Small intestine (tissue), 7 donors: ENCODE measurements at regions not wholly inside any gene's neighbourhood (a gene's known extent, or its start where the extent isn't known, plus 50 kb on each side); places are given as distances from the start of the nearest gene placed in this dataset.
A peak's percentile ranks its signal among the peaks of the same experiment; 100 is the strongest.
"Not testable (repeated sequence)": the region's sequence is repeated elsewhere in the genome, so short reads cannot be mapped to it uniquely, and the experiment has no call there.

ENCODE experiments used
- DNase-seq, 2 donors: peaks; one replicate each; pipeline versions ENCODE4 v3.0.0 to v3.0.0-alpha.2; 2013
- FAIRE-seq: peaks from 2 replicates; lab custom pipeline; 2012; peaks lifted over from hg19 to GRCh38; lab: Jason Lieb, UNC
- H3K27ac ChIP-seq, 3 donors: one replicate each; pipeline ENCODE4 v1.5.1; 2013; ENCODE audit warnings: low read length in 2 of 3, mild to moderate bottlenecking in 2 of 3, control low read depth in 1 of 3, inconsistent platforms in 1 of 3, low read depth in 1 of 3, moderate library complexity in 1 of 3
- H3K27me3 ChIP-seq, 3 donors: one replicate each; pipeline ENCODE4 v1.6.1; 2013; ENCODE audit warnings: low read length in 3 of 3, inconsistent platforms in 1 of 3; ENCODE audit not compliant: control insufficient read depth in 3 of 3, insufficient read depth in 3 of 3
- H3K36me3 ChIP-seq, 3 donors: one replicate each; pipeline ENCODE4 v1.6.1; 2013; ENCODE audit warnings: low read length in 3 of 3, inconsistent platforms in 1 of 3, low read depth in 1 of 3, mild to moderate bottlenecking in 1 of 3, moderate library complexity in 1 of 3; ENCODE audit not compliant: control insufficient read depth in 3 of 3, insufficient read depth in 2 of 3
- H3K4me1 ChIP-seq, 3 donors: one replicate each; pipeline ENCODE4 v1.6.1; 2013; ENCODE audit warnings: low read length in 2 of 3, inconsistent platforms in 1 of 3, low read depth in 1 of 3, mild to moderate bottlenecking in 1 of 3, moderate library complexity in 1 of 3; ENCODE audit not compliant: control insufficient read depth in 3 of 3, insufficient read depth in 2 of 3
- H3K4me3 ChIP-seq, 3 donors: one replicate each; pipeline ENCODE4 v1.5.1; 2013; ENCODE audit warnings: low read length in 3 of 3, control low read depth in 1 of 3, inconsistent platforms in 1 of 3, low read depth in 1 of 3, mild to moderate bottlenecking in 1 of 3, moderate library complexity in 1 of 3
- H3K9me3 ChIP-seq, 2 donors: one replicate each; pipeline ENCODE4 v1.6.1; 2013; ENCODE audit warnings: low read depth in 1 of 2, low read length in 1 of 2; ENCODE audit not compliant: control insufficient read depth in 2 of 2, insufficient read depth in 1 of 2
- WGBS, 3 donors: extraction: QIAGEN DNeasy Blood & Tissue Kit; methylation state at CpG; one replicate each; pipeline ENCODE4 v1.1.7; 2013; 5-methylcytosine and 5-hydroxymethylcytosine counted together
- donor health status: healthy with polysubstance abuse.
- donor health status: control.
- donor health status: control.
- donor health status: Bipolar disorder and iron deficiency.
- donor health status: healthy.

GRCh38 chr2:166764702-166765101 lies 123.6 kb upstream of the XIRP2 start:
- Histone ChIP-seq H3K9me3 (peaks cover 0 to 3% of the 10 kb centered on the region in 2 donors), H3K4me1 (no peaks in the 10 kb centered on the region), H3K4me3 (no peak overlapping the region), H3K27ac (no peak overlapping the region), H3K27me3 (no peaks in the 10 kb centered on the region), H3K36me3 (no peaks in the 10 kb centered on the region)
- no peak for FAIRE-seq
- no peak for DNase-seq

GRCh38 chr2:166764216-166764615 lies 124.1 kb upstream of the XIRP2 start:
- Histone ChIP-seq H3K36me3 (no peaks in the 10 kb centered on the region), H3K27me3 (no peaks in the 10 kb centered on the region), H3K4me3 (no peak overlapping the region), H3K9me3 (peaks cover 0 to 3% of the 10 kb centered on the region in 2 donors), H3K27ac (no peak overlapping the region), H3K4me1 (no peaks in the 10 kb centered on the region)
- DNase-seq (no peak), FAIRE-seq (no peak)
- WGBS, 3 donors, result 92 to 96% (median 93%) methylated on average over 1 of the region's 1 CpG

DNA sequence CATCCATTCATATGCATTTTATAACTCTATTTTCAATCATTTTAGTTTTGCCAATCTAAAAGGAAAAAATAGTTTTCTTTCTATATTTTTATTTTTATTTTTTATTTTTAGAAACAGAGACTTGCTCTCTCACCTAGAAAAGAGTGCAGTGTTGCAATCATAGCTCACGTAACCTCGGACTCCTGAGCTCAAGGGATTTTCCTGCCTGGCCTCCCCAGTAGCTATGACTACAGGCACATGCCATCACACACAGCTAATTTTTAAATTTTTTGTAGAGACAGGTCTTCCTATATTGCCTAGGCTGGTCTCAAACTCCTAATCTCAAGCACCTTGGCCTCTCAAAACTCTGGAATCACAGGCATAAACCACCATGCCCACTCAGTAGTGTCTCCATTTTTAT lies 125.5 kb upstream of the XIRP2 start:
- FAIRE-seq (no peak), DNase-seq (no peak)
- Histone ChIP-seq H3K9me3 (no peaks in the 10 kb centered on the region), H3K36me3 (no peaks in the 10 kb centered on the region), H3K4me1 (no peaks in the 10 kb centered on the region), H3K27ac (no peak overlapping the region), H3K27me3 (no peaks in the 10 kb centered on the region), H3K4me3 (no peak overlapping the region)
- 87 to 89% (median 88%) methylated on average over 2 of the region's 2 CpGs for WGBS, 3 donors

DNA sequence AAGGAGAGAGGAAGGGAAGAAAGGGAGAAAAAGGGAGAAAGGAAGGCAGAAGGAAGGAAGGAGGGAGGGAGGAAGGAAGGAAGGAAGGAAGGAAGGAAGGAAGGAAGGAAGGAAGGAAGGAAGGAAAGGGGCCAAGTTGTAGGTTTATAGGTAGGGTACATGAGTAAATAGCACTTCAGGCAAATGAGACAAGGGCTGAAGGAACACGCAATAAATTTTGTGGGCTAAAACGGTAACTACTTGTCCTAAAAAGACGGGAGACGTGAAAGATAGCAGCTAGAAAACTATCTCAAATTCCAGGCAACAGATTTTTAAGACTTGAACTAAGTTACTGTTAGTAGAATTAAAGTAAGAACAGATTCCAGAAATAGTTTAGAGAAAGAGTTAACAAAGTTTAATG lies 129.3 kb upstream of the XIRP2 start:
- Histone ChIP-seq H3K4me3 (no peak overlapping the region), H3K9me3 (no peaks in the 10 kb centered on the region), H3K27ac (no peak overlapping the region), H3K36me3 (no peaks in the 10 kb centered on the region), H3K27me3 (no peaks in the 10 kb centered on the region), H3K4me1 (no peaks in the 10 kb centered on the region)
- FAIRE-seq (no peak), DNase-seq (no peak)
- WGBS, 3 donors, result 82 to 90% (median 84%) methylated on average over 4 of the region's 4 CpGs

DNA sequence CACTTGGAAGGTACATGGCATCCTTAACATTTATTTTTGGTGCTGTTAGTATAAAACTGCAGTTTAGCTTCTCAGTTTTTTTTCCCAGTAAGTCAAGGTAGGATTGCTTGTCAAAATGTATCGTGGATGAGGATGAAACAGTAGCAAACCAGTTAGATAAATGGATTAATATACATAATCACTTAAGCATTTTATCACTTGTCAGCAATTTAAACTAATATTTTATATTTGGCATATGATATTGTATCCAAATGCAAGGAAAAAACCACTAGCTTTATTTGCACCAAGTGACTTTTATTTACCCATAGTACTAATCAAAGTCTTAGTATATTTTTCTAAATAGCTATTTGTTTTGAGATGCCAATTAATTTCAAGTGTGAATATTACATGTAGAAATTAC lies 137.7 kb upstream of the XIRP2 start:
- Histone ChIP-seq H3K9me3 (peaks cover 0 to 3% of the 10 kb centered on the region in 2 donors), H3K4me3 (no peak overlapping the region), H3K27ac (no peak overlapping the region), H3K36me3 (no peaks in the 10 kb centered on the region), H3K27me3 (no peaks in the 10 kb centered on the region), H3K4me1 (no peaks in the 10 kb centered on the region)
- FAIRE-seq, result no peak
- WGBS, 3 donors, result 0 to 32% (median 0%) methylated on average over 1 of the region's 1 CpG
- DNase-seq, result no peak

DNA sequence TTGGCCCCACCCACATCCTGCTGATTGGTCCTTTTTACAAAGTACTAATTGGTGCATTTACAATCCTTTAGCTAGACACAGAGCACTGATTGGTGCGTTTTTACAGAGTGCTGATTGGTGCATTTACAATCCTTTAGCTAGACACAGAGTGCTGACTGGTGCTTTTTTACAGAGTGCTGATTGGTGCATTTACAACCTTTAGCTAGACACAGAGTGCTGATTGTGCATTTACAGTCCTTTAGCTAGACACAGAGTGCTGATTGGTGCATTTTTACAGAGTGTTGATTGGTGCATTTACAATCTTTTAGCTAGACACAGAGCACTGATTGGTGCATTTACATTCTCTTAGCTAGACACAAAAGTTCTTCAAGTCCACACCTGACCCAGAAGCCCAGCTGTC lies 144.2 kb upstream of the XIRP2 start:
- 74 to 83% (median 81%) methylated on average over 1 of the region's 1 CpG for WGBS, 3 donors
- H3K9me3 ChIP-seq, result peaks cover 0 to 57% of the 10 kb centered on the region in 2 donors

GRCh38 chr2:166743482-166743881 lies 144.8 kb upstream of the XIRP2 start:
- H3K4me3 ChIP-seq, H3K4me1 ChIP-seq, H3K27me3 ChIP-seq, FAIRE-seq, H3K36me3 ChIP-seq, H3K27ac ChIP-seq: not testable (repeated sequence)
- WGBS, 3 donors, result 91 to 93% (median 91%) methylated on average over 10 of the region's 10 CpGs
- peak in 1 of 2 donors; percentile 5 for DNase-seq
- peaks cover 0 to 61% of the 10 kb centered on the region in 2 donors for H3K9me3 ChIP-seq

More for the DNA sequence above, 144.2 kb upstream of the XIRP2 start:
- not testable (repeated sequence) for H3K27me3 ChIP-seq, H3K4me3 ChIP-seq, H3K27ac ChIP-seq, DNase-seq, H3K36me3 ChIP-seq, H3K4me1 ChIP-seq, FAIRE-seq

GRCh38 chr2:166727095-166727494 lies 161.2 kb upstream of the XIRP2 start:
- Histone ChIP-seq H3K36me3 (no peaks in the 10 kb centered on the region), H3K4me1 (no peaks in the 10 kb centered on the region), H3K9me3 (peaks cover 0 to 7% of the 10 kb centered on the region in 2 donors), H3K4me3 (no peak overlapping the region), H3K27me3 (no peaks in the 10 kb centered on the region), H3K27ac (no peak overlapping the region)
- no peak for FAIRE-seq
- WGBS, 3 donors, result 68 to 87% (median 76%) methylated on average over 2 of the region's 2 CpGs
- no peak for DNase-seq
